Endodermal cell (in vitro differentiated cells): ENCODE measurements at regions not wholly inside any gene's neighbourhood (a gene's known extent, or its start where the extent isn't known, plus 50 kb on each side); places are given as distances from the start of the nearest gene placed in this dataset.

Experiments
- DNase-seq: peaks from one replicate; pipeline ENCODE4 v3.0.0-alpha.2; 2017
- H3K27ac ChIP-seq: 2 replicates; pipeline ENCODE4 v1.5.1; 2013; ENCODE audit warnings: mild to moderate bottlenecking, low read depth, low read length, moderate library complexity
- H3K27me3 ChIP-seq: 2 replicates; pipeline ENCODE4 v1.6.1; 2013; ENCODE audit warnings: mild to moderate bottlenecking, low read length, moderate library complexity; ENCODE audit not compliant: insufficient read depth, control insufficient read depth, poor library complexity, severe bottlenecking
- H3K36me3 ChIP-seq: 2 replicates; pipeline ENCODE4 v1.7.0; 2013; ENCODE audit warnings: mild to moderate bottlenecking, low read length, moderate library complexity; ENCODE audit not compliant: control insufficient read depth, insufficient read depth
- H3K4me1 ChIP-seq: one replicate; pipeline ENCODE4 v1.7.0; 2013; ENCODE audit warnings: low read length; ENCODE audit not compliant: control insufficient read depth, insufficient read depth
- H3K4me3 ChIP-seq: 2 replicates; pipeline ENCODE4 v1.5.1; 2013; ENCODE audit warnings: mild to moderate bottlenecking, low read length, moderate library complexity
- H3K9ac ChIP-seq: 2 replicates; pipeline ENCODE4 v1.6.1; 2013; ENCODE audit warnings: mild to moderate bottlenecking, low read length, moderate library complexity; ENCODE audit not compliant: poor library complexity, severe bottlenecking; ENCODE audit errors: extremely low read depth
- H3K9me3 ChIP-seq: 2 replicates; pipeline ENCODE4 v1.6.1; 2013; ENCODE audit warnings: mild to moderate bottlenecking, low read length, moderate library complexity; ENCODE audit not compliant: control insufficient read depth
- H3K27ac Mint-ChIP-seq: 2 replicates; pipeline ENCODE4 v1.8.0; 2020; ENCODE audit warnings: mixed read lengths
- H3K27me3 Mint-ChIP-seq: 2 replicates; pipeline ENCODE4 v1.8.0; 2021; ENCODE audit warnings: mild to moderate bottlenecking, mixed read lengths; ENCODE audit not compliant: insufficient read depth
- H3K36me3 Mint-ChIP-seq: 2 replicates; pipeline ENCODE4 v1.8.0; 2020; ENCODE audit warnings: low read depth, mixed read lengths
- H3K4me1 Mint-ChIP-seq: 2 replicates; pipeline ENCODE4 v1.8.0; 2020; ENCODE audit warnings: mixed read lengths
- H3K4me3 Mint-ChIP-seq: 2 replicates; pipeline ENCODE4 v1.8.0; 2020; ENCODE audit warnings: mild to moderate bottlenecking, moderate library complexity, mixed read lengths
- H3K9me3 Mint-ChIP-seq: 2 replicates; pipeline ENCODE4 v1.8.0; 2020; ENCODE audit warnings: mild to moderate bottlenecking, mixed read lengths
- CTCF ChIP-seq: fragments of 200-600 bp; sonication (generic); conservative IDR thresholded peaks from 2 replicates; pipeline ENCODE4 v1.5.0; 2021; ENCODE audit warnings: antibody characterized with exemption, mild to moderate bottlenecking
- WGBS, 2 experiments: methylation state at CpG; one replicate each; pipeline versions ENCODE4 v1.1.5 to v1.1.7; 2013; ENCODE audit warnings: missing lambda C conversion rate in 2 of 2, mixed read lengths in 1 of 2; ENCODE audit not compliant: insufficient coverage in 1 of 2, insufficient read length in 1 of 2; 5-methylcytosine and 5-hydroxymethylcytosine counted together

GRCh38 chr18:10027461-10027860 lies 113.6 kb downstream of the VAPA start:
- Mint-ChIP-seq H3K36me3 (no peaks in the 10 kb centered on the region), H3K27ac (no peak overlapping the region), H3K27me3 (peaks cover 21% of the 10 kb centered on the region), H3K9me3 (peaks cover under 1% of the 10 kb centered on the region), H3K4me1 (peaks cover 9% of the 10 kb centered on the region), H3K4me3 (no peak overlapping the region)
- no peak for TF ChIP-seq CTCF
- Histone ChIP-seq H3K27ac (no peak overlapping the region), H3K27me3 (peaks cover 6% of the 10 kb centered on the region), H3K4me1 (no peaks in the 10 kb centered on the region), H3K36me3 (no peaks in the 10 kb centered on the region), H3K9ac (no peak overlapping the region), H3K9me3 (peaks cover 6% of the 10 kb centered on the region), H3K4me3 (no peak overlapping the region)
- no peak for DNase-seq
- WGBS, 2 experiments, result 94 to 97% methylated on average over 3 of the region's 3 CpGs

GRCh38 chr18:10029711-10030110 lies 115.9 kb downstream of the VAPA start:
- WGBS, 2 experiments, result 84 to 90% methylated on average over 9 to 10 of the region's 10 CpGs
- H3K27ac Mint-ChIP-seq, result no peak overlapping the region
- H3K36me3 ChIP-seq, result no peaks in the 10 kb centered on the region

GRCh38 chr18:10030816-10031541 lies 117.2 kb downstream of the VAPA start:
- Mint-ChIP-seq H3K9me3 (no peaks in the 10 kb centered on the region), H3K27me3 (peaks cover 23% of the 10 kb centered on the region), H3K27ac (no peak overlapping the region), H3K36me3 (no peaks in the 10 kb centered on the region), H3K4me3 (no peak overlapping the region), H3K4me1 (peaks cover 13% of the 10 kb centered on the region)
- H3K9me3 ChIP-seq, result no peaks in the 10 kb centered on the region
- H3K9ac ChIP-seq, result no peak overlapping the region
- H3K4me3 ChIP-seq, result no peak overlapping the region
- H3K27me3 ChIP-seq, result peaks cover 6% of the 10 kb centered on the region
- H3K36me3 ChIP-seq, result no peaks in the 10 kb centered on the region
- TF ChIP-seq CTCF, result no peak
- peak; percentile 22 for DNase-seq
- no peaks in the 10 kb centered on the region for H3K4me1 ChIP-seq
- WGBS, 2 experiments, result 89 to 90% methylated on average over 16 to 25 of the region's 25 CpGs
- H3K27ac ChIP-seq, result no peak overlapping the region

More at GRCh38 chr18:10029711-10030110, 115.9 kb downstream of the VAPA start:
- Histone ChIP-seq H3K27me3 (peaks cover 6% of the 10 kb centered on the region), H3K4me3 (no peak overlapping the region), H3K9ac (no peak overlapping the region), H3K9me3 (no peaks in the 10 kb centered on the region), H3K4me1 (no peaks in the 10 kb centered on the region), H3K27ac (no peak overlapping the region)
- Mint-ChIP-seq H3K9me3 (no peaks in the 10 kb centered on the region), H3K36me3 (no peaks in the 10 kb centered on the region), H3K4me1 (peaks cover 13% of the 10 kb centered on the region), H3K27me3 (peaks cover 25% of the 10 kb centered on the region), H3K4me3 (no peak overlapping the region)
- DNase-seq, result peak; percentile 9
- no peak for TF ChIP-seq CTCF
